T1000 (cell line): ENCODE measurements at regions not wholly inside any gene's neighbourhood (a gene's known extent, or its start where the extent isn't known, plus 50 kb on each side); places are given as distances from the start of the nearest gene placed in this dataset.
"Not testable (repeated sequence)": the region's sequence is repeated elsewhere in the genome, so short reads cannot be mapped to it uniquely, and the experiment has no call there.

ENCODE experiments used
- DNase-seq: peaks from one replicate; lab custom pipeline; 2025; ENCODE audit warnings: mixed read lengths; lab: John Stamatoyannopoulos, UW

GRCh38 chr4:62706423-62706822, 1506.3 kb downstream of the ADGRL3 start:
- DNase-seq, result no peak

GRCh38 chr4:62683799-62684566, 1483.9 kb downstream of the ADGRL3 start:
- no peak for DNase-seq

- no peak for DNase-seq
Measured at GRCh38 chr4:62676962-62677361, 1476.8 kb downstream of the ADGRL3 start.

GRCh38 chr4:62670514-62670913, 1470.4 kb downstream of the ADGRL3 start:
- DNase-seq, result no peak

GRCh38 chr4:62661821-62662220, 1461.7 kb downstream of the ADGRL3 start:
- DNase-seq, result no peak

GRCh38 chr4:62656006-62656405, 1455.9 kb downstream of the ADGRL3 start:
- DNase-seq, result no peak

- no peak for DNase-seq
Measured at GRCh38 chr4:62644372-62644771, 1444.2 kb downstream of the ADGRL3 start.

GRCh38 chr4:62640296-62640695, 1440.2 kb downstream of the ADGRL3 start:
- peak; percentile 46 for DNase-seq

GRCh38 chr4:62627671-62628070, 1427.5 kb downstream of the ADGRL3 start:
- no peak for DNase-seq

GRCh38 chr4:62627141-62627540, 1427.0 kb downstream of the ADGRL3 start:
- no peak for DNase-seq

- no peak for DNase-seq
Measured at GRCh38 chr4:62622089-62622488, 1422.0 kb downstream of the ADGRL3 start.

GRCh38 chr4:62619971-62620370, 1419.8 kb downstream of the ADGRL3 start:
- no peak for DNase-seq

GRCh38 chr4:62618042-62618441, 1417.9 kb downstream of the ADGRL3 start:
- no peak for DNase-seq

- DNase-seq, result no peak
Measured at GRCh38 chr4:62601737-62602136, 1401.6 kb downstream of the ADGRL3 start.

GRCh38 chr4:62595265-62595664, 1395.1 kb downstream of the ADGRL3 start:
- not testable (repeated sequence) for DNase-seq

- no peak for DNase-seq
Measured at GRCh38 chr4:62591756-62592155, 1391.6 kb downstream of the ADGRL3 start.

- DNase-seq, result no peak
Measured at GRCh38 chr4:62588671-62589070, 1388.5 kb downstream of the ADGRL3 start.

GRCh38 chr4:62571494-62571893, 1371.4 kb downstream of the ADGRL3 start:
- DNase-seq, result no peak

- no peak for DNase-seq
Measured at GRCh38 chr4:62560858-62561257, 1360.7 kb downstream of the ADGRL3 start.

- no peak for DNase-seq
Measured at GRCh38 chr4:62550121-62550520, 1350.0 kb downstream of the ADGRL3 start.

- DNase-seq, result no peak
Measured at GRCh38 chr4:62549601-62550000, 1349.5 kb downstream of the ADGRL3 start.

- DNase-seq, result no peak
Measured at GRCh38 chr4:62548765-62549164, 1348.6 kb downstream of the ADGRL3 start.

GRCh38 chr4:62548108-62548524, 1348.0 kb downstream of the ADGRL3 start:
- DNase-seq, result no peak

- DNase-seq, result no peak
Measured at GRCh38 chr4:62544428-62544827, 1344.3 kb downstream of the ADGRL3 start.
